CD4-positive, alpha-beta T cell (primary cell): ENCODE measurements at regions not wholly inside any gene's neighbourhood (a gene's known extent, or its start where the extent isn't known, plus 50 kb on each side); places are given as distances from the start of the nearest gene placed in this dataset.

Experiments
- ATAC-seq: fragments of 200-7000 bp; cut with Tn5 transposase; one replicate; pipeline ENCODE4 v1.10.0; 2022; ENCODE audit warnings: mild to moderate bottlenecking; ENCODE audit not compliant: poor library complexity
- CTCF ChIA-PET: fragments of 350-600 bp; sonication (Branson Sonifier 250); formaldehyde crosslinking; loops from one replicate; lab custom pipeline; 2021; ENCODE audit warnings: antibody characterized with exemption, inconsistent platforms; lab: Charles Lee
- POLR2A ChIA-PET: fragments of 350-600 bp; sonication (Branson Sonifier 250); formaldehyde crosslinking; loops from one replicate; lab custom pipeline; 2021; ENCODE audit warnings: antibody characterized with exemption, inconsistent platforms; lab: Charles Lee
- DNase-seq, 14 experiments: peaks; one replicate each; pipeline ENCODE4 v3.0.0-alpha.2; 2013 to 2020; ENCODE audit warnings: mixed read lengths in 2 of 14
- H3K27ac ChIP-seq, 2 donors: one replicate each; pipeline versions ENCODE4 v1.5.1 to v1.7.0; 2013; ENCODE audit warnings: low read length in 2 of 2, low read depth in 1 of 2, mild to moderate bottlenecking in 1 of 2
- H3K27me3 ChIP-seq, 2 experiments: 1 replicate in 1 of 2; 2 replicates in 1 of 2; pipeline versions ENCODE4 v1.6.1 to v1.7.0; 2013; ENCODE audit warnings: low read length in 2 of 2, control low read depth in 1 of 2, mild to moderate bottlenecking in 1 of 2, moderate library complexity in 1 of 2; ENCODE audit not compliant: insufficient read depth in 2 of 2, control insufficient read depth in 1 of 2
- H3K36me3 ChIP-seq: one replicate; pipeline ENCODE4 v1.6.1; 2013; ENCODE audit warnings: low read length, control low read depth; ENCODE audit not compliant: insufficient read depth
- H3K4me1 ChIP-seq: one replicate; pipeline ENCODE4 v1.6.1; 2013; ENCODE audit warnings: low read length, control low read depth; ENCODE audit not compliant: insufficient read depth
- H3K4me3 ChIP-seq: one replicate; pipeline ENCODE4 v1.5.1; 2013; ENCODE audit warnings: mild to moderate bottlenecking, low read length, moderate library complexity
- H3K9me3 ChIP-seq, 2 experiments: 1 replicate in 1 of 2; 2 replicates in 1 of 2; pipeline versions ENCODE4 v1.6.1 to v1.7.0; 2013; ENCODE audit warnings: low read length in 2 of 2, mild to moderate bottlenecking in 2 of 2, control low read depth in 1 of 2, moderate library complexity in 1 of 2; ENCODE audit not compliant: control insufficient read depth in 1 of 2, insufficient read depth in 1 of 2
- H3K27ac Mint-ChIP-seq: one replicate; pipeline ENCODE4 v1.8.0; 2020; ENCODE audit warnings: mixed read lengths
- H3K27me3 Mint-ChIP-seq: one replicate; pipeline ENCODE4 v1.8.0; 2021; ENCODE audit warnings: mixed read lengths
- H3K36me3 Mint-ChIP-seq: one replicate; pipeline ENCODE4 v1.8.0; 2021; ENCODE audit warnings: low read depth, mixed read lengths
- H3K4me1 Mint-ChIP-seq: one replicate; pipeline ENCODE4 v1.8.0; 2021; ENCODE audit warnings: low read depth, mixed read lengths
- H3K4me3 Mint-ChIP-seq: one replicate; pipeline ENCODE4 v1.8.0; 2020; ENCODE audit warnings: mild to moderate bottlenecking, mixed read lengths
- H3K9me3 Mint-ChIP-seq: one replicate; pipeline ENCODE4 v1.8.0; 2020; ENCODE audit warnings: mixed read lengths
- intact Hi-C, 2 experiments: fragments of 100-400 bp; cut with DNase I in 1 of 2; cut with micrococcal nuclease in 1 of 2; formaldehyde crosslinking; loops; one replicate each; pipeline versions ENCODE4 v1.15.1 to v1.9.0; 2023 to 2025; cut with DNase I, micrococcal nuclease
- TF ChIP-seq, protein P1 (sequence below): fragments of 200-600 bp; IDR thresholded peaks from one replicate; pipeline ENCODE4 v1.8.0; 2022; ENCODE audit warnings: antibody characterized with exemption, mild to moderate bottlenecking

DNA sequence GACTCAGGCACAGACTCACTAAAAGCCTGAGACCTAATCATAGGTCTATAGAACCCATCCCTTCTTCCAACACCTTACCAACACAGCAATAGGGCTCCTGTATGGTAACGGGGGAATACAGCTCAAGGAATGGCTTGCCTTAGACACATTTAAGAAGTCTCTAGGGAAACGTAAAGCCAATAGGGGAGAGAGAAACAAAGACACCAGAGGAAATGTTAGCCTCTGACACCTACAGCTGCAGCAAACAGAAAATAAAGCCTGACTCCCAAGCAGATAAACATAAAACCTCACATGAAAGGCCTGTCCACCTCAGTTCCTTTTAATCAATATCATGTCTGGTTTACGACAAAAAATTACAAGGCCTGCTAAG, 51.1 kb upstream of the NCOA1 start:
- Histone ChIP-seq H3K4me1 (no peaks in the 10 kb centered on the region), H3K36me3 (no peaks in the 10 kb centered on the region), H3K4me3 (no peak overlapping the region), H3K9me3 (no peaks in the 10 kb centered on the region), H3K27me3 (no peaks in the 10 kb centered on the region), H3K27ac (no peak overlapping the region)
- ATAC-seq (no peak), DNase-seq (no peak)
- Mint-ChIP-seq H3K9me3 (no peaks in the 10 kb centered on the region), H3K27me3 (no peaks in the 10 kb centered on the region), H3K4me1 (no peaks in the 10 kb centered on the region), H3K4me3 (no peak overlapping the region), H3K27ac (no peak overlapping the region), H3K36me3 (no peaks in the 10 kb centered on the region)
- TF ChIP-seq, protein P1, sequence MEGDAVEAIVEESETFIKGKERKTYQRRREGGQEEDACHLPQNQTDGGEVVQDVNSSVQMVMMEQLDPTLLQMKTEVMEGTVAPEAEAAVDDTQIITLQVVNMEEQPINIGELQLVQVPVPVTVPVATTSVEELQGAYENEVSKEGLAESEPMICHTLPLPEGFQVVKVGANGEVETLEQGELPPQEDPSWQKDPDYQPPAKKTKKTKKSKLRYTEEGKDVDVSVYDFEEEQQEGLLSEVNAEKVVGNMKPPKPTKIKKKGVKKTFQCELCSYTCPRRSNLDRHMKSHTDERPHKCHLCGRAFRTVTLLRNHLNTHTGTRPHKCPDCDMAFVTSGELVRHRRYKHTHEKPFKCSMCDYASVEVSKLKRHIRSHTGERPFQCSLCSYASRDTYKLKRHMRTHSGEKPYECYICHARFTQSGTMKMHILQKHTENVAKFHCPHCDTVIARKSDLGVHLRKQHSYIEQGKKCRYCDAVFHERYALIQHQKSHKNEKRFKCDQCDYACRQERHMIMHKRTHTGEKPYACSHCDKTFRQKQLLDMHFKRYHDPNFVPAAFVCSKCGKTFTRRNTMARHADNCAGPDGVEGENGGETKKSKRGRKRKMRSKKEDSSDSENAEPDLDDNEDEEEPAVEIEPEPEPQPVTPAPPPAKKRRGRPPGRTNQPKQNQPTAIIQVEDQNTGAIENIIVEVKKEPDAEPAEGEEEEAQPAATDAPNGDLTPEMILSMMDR, result no peak
- ChIA-PET POLR2A (no interaction called here), CTCF (no interaction called here)
- intact Hi-C loops, result no loop called here

DNA sequence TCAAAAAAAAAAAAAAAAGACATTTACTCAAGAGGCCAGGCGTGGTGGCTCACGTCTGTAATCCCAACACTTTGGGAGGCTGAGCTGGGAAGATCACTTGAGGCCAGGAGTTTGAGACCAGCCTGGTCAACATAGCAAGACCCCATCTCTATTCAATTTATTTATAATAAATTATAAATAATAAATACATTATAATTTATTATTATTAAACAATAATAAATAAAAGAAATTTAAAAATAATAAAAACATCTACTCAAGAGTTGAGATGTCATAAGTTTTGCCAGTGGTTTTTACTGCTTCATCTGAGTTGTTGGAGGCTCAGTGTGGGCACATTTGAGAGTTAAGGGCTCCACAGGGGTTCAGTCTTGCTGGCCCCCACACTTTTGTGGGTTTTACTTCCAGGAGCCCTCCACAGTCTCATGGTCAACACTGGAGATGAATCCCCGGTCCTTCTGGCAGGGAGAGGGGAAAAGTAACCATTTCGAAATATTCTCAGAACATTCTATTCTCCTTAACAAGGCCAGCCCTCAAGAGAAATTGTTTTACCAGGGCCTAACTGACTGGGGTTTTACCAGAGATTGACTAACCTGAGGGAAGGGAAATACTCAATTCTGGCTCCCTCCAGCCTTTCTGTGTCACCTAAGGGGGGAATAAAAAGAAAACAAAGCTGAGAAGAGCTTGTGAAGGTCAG, 51.6 kb upstream of the NCOA1 start:
- Mint-ChIP-seq H3K27ac (no peak overlapping the region), H3K36me3 (no peaks in the 10 kb centered on the region), H3K4me1 (no peaks in the 10 kb centered on the region), H3K9me3 (no peaks in the 10 kb centered on the region), H3K27me3 (no peaks in the 10 kb centered on the region), H3K4me3 (no peak overlapping the region)
- Histone ChIP-seq H3K4me1 (no peaks in the 10 kb centered on the region), H3K27ac (no peak overlapping the region), H3K27me3 (no peaks in the 10 kb centered on the region), H3K4me3 (no peak overlapping the region), H3K9me3 (no peaks in the 10 kb centered on the region), H3K36me3 (no peaks in the 10 kb centered on the region)
- ChIA-PET CTCF (interaction anchor here (0.7 to 0.9 kb wide), 2 partner anchors 17 to 204 kb away, joined by 3 read pairs; no protein-coding TSS in a partner anchor), POLR2A (no interaction called here)
- DNase-seq (no peak), ATAC-seq (no peak)
- intact Hi-C loops, result no loop called here
- TF ChIP-seq, protein P1, result no peak

DNA sequence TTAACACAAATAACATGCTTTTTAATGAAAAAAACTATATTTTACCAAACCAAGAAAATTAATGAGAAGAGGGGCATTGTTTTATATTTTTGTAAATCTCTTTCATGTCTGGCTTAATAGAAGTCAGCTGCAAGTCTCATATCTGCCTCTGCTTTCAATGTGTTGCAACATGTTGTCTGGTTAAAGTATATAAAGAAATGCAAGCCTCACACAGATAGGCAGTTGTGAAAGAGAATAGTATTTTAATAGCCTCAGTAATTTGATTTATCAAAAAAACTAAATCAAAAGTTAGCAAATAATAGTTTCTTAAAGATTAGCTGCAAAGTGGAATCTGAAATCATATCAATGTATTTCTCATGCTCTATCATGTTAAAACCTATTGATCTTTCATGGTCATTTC, 52.9 kb upstream of the NCOA1 start:
- Mint-ChIP-seq H3K27ac (no peak overlapping the region), H3K36me3 (no peaks in the 10 kb centered on the region), H3K27me3 (no peaks in the 10 kb centered on the region), H3K4me1 (no peaks in the 10 kb centered on the region), H3K9me3 (no peaks in the 10 kb centered on the region), H3K4me3 (no peak overlapping the region)
- ATAC-seq, result no peak
- intact Hi-C loops, result no loop called here
- no peaks in the 10 kb centered on the region for H3K36me3 ChIP-seq
- TF ChIP-seq, protein P1, result no peak
- CTCF ChIA-PET, result interaction anchor here (0.9 kb wide), 1 partner anchor 15 kb away, joined by 3 read pairs; no protein-coding TSS in a partner anchor
- POLR2A ChIA-PET, result no interaction called here
- no peak overlapping the region for H3K4me3 ChIP-seq
- DNase-seq, result no peak
- H3K27me3 ChIP-seq, result no peaks in the 10 kb centered on the region
- H3K4me1 ChIP-seq, result no peaks in the 10 kb centered on the region
- no peaks in the 10 kb centered on the region for H3K9me3 ChIP-seq
- H3K27ac ChIP-seq, result no peak overlapping the region
